Mucosa of rectum (tissue), 2 donors: ENCODE measurements at regions not wholly inside any gene's neighbourhood (a gene's known extent, or its start where the extent isn't known, plus 50 kb on each side); places are given as distances from the start of the nearest gene placed in this dataset.

ENCODE experiments used
- H3K27ac ChIP-seq, 2 donors: one replicate each; pipeline ENCODE4 v1.7.0; 2013; ENCODE audit warnings: inconsistent platforms in 2 of 2, low read depth in 2 of 2, low read length in 2 of 2
- H3K27me3 ChIP-seq, 2 donors: one replicate each; pipeline ENCODE4 v1.7.0; 2013; ENCODE audit warnings: low read length in 2 of 2; ENCODE audit not compliant: control insufficient read depth in 2 of 2, insufficient read depth in 2 of 2
- H3K36me3 ChIP-seq, 2 donors: one replicate each; pipeline ENCODE4 v1.7.0; 2013; ENCODE audit warnings: low read length in 2 of 2; ENCODE audit not compliant: control insufficient read depth in 2 of 2, insufficient read depth in 2 of 2
- H3K4me1 ChIP-seq, 2 donors: one replicate each; pipeline ENCODE4 v1.7.0; 2013; ENCODE audit warnings: low read length in 2 of 2, mild to moderate bottlenecking in 1 of 2; ENCODE audit not compliant: control insufficient read depth in 2 of 2, insufficient read depth in 2 of 2
- H3K4me3 ChIP-seq, 2 donors: one replicate each; pipeline ENCODE4 v1.7.0; 2013; ENCODE audit warnings: low read length in 2 of 2
- H3K9ac ChIP-seq, 2 donors: one replicate each; pipeline ENCODE4 v1.7.0; 2013; ENCODE audit warnings: low read length in 2 of 2, low read depth in 1 of 2, mild to moderate bottlenecking in 1 of 2
- H3K9me3 ChIP-seq, 2 donors: one replicate each; pipeline ENCODE4 v1.7.0; 2013; ENCODE audit warnings: low read length in 2 of 2; ENCODE audit not compliant: control insufficient read depth in 2 of 2
- donor health status: healthy.
- donor health status: Normal muscosa, but diverticular disease.

- Histone ChIP-seq H3K9ac (no peak overlapping the region), H3K36me3 (no peaks in the 10 kb centered on the region), H3K9me3 (peaks cover 8 to 10% of the 10 kb centered on the region in 2 donors), H3K27ac (no peak overlapping the region), H3K4me1 (no peaks in the 10 kb centered on the region), H3K27me3 (peaks cover 3 to 9% of the 10 kb centered on the region in 2 donors), H3K4me3 (no peak overlapping the region)
These were observed 637.6 kb downstream of the MID1IP1 start for GRCh38 chrX:39438603-39439602.

GRCh38 chrX:39439906-39440798 lies 638.9 kb downstream of the MID1IP1 start:
- H3K27me3 ChIP-seq = peaks cover 3 to 6% of the 10 kb centered on the region in 2 donors
- no peak overlapping the region for H3K4me3 ChIP-seq
- peak overlapping the region; percentile 10 to 20 for H3K27ac ChIP-seq

GRCh38 chrX:39440799-39441284 lies 639.6 kb downstream of the MID1IP1 start:
- Histone ChIP-seq H3K9ac (no peak overlapping the region), H3K4me1 (no peaks in the 10 kb centered on the region), H3K9me3 (peaks cover 8 to 10% of the 10 kb centered on the region in 2 donors), H3K27ac (peak overlapping the region; percentile 10 to 20), H3K36me3 (no peaks in the 10 kb centered on the region), H3K27me3 (peaks cover 5 to 6% of the 10 kb centered on the region in 2 donors), H3K4me3 (no peak overlapping the region)

More at GRCh38 chrX:39439906-39440798, 638.9 kb downstream of the MID1IP1 start:
- Histone ChIP-seq H3K9me3 (peaks cover 8 to 10% of the 10 kb centered on the region in 2 donors), H3K4me1 (no peaks in the 10 kb centered on the region), H3K36me3 (no peaks in the 10 kb centered on the region), H3K9ac (no peak overlapping the region)

- no peak overlapping the region for H3K27ac ChIP-seq
- peaks cover 4 to 6% of the 10 kb centered on the region in 2 donors for H3K27me3 ChIP-seq
- H3K4me3 ChIP-seq = no peak overlapping the region
- peaks cover 4% of the 10 kb centered on the region in 2 donors for H3K9me3 ChIP-seq
- H3K9ac ChIP-seq = no peak overlapping the region
- no peaks in the 10 kb centered on the region for H3K4me1 ChIP-seq
- no peaks in the 10 kb centered on the region for H3K36me3 ChIP-seq
These were observed 641.1 kb downstream of the MID1IP1 start for GRCh38 chrX:39442332-39442731.

- Histone ChIP-seq H3K4me1 (no peaks in the 10 kb centered on the region), H3K4me3 (no peak overlapping the region)
These were observed 642.0 kb downstream of the MID1IP1 start for GRCh38 chrX:39443240-39443639.

GRCh38 chrX:39445336-39445735 lies 644.1 kb downstream of the MID1IP1 start:
- H3K36me3 ChIP-seq = no peaks in the 10 kb centered on the region

More at GRCh38 chrX:39443240-39443639, 642.0 kb downstream of the MID1IP1 start:
- H3K27me3 ChIP-seq = peaks cover 2 to 6% of the 10 kb centered on the region in 2 donors
- H3K9ac ChIP-seq = no peak overlapping the region
- H3K27ac ChIP-seq = no peak overlapping the region
- H3K36me3 ChIP-seq = no peaks in the 10 kb centered on the region
- no peaks in the 10 kb centered on the region for H3K9me3 ChIP-seq

GRCh38 chrX:39449352-39449751 lies 648.1 kb downstream of the MID1IP1 start:
- no peaks in the 10 kb centered on the region for H3K4me1 ChIP-seq
- no peak overlapping the region for H3K9ac ChIP-seq
- no peaks in the 10 kb centered on the region for H3K9me3 ChIP-seq
- peaks cover 3 to 4% of the 10 kb centered on the region in 2 donors for H3K27me3 ChIP-seq
- no peaks in the 10 kb centered on the region for H3K36me3 ChIP-seq
- no peak overlapping the region for H3K27ac ChIP-seq
- no peak overlapping the region for H3K4me3 ChIP-seq

More at GRCh38 chrX:39445336-39445735, 644.1 kb downstream of the MID1IP1 start:
- no peak overlapping the region for H3K27ac ChIP-seq
- H3K4me3 ChIP-seq = no peak overlapping the region
- H3K4me1 ChIP-seq = no peaks in the 10 kb centered on the region
- H3K27me3 ChIP-seq = peaks cover 2 to 7% of the 10 kb centered on the region in 2 donors
- H3K9ac ChIP-seq = no peak overlapping the region
- no peaks in the 10 kb centered on the region for H3K9me3 ChIP-seq

GRCh38 chrX:39450234-39450977 lies 647.4 kb downstream of the BCOR start:
- Histone ChIP-seq H3K36me3 (no peaks in the 10 kb centered on the region), H3K9me3 (no peaks in the 10 kb centered on the region), H3K27ac (no peak overlapping the region), H3K4me3 (no peak overlapping the region), H3K9ac (no peak overlapping the region), H3K27me3 (peaks cover 2 to 3% of the 10 kb centered on the region in 2 donors), H3K4me1 (no peaks in the 10 kb centered on the region)

- Histone ChIP-seq H3K4me1 (no peaks in the 10 kb centered on the region), H3K4me3 (no peak overlapping the region), H3K9ac (no peak overlapping the region), H3K9me3 (no peaks in the 10 kb centered on the region), H3K27me3 (peaks cover 2 to 3% of the 10 kb centered on the region in 2 donors), H3K27ac (no peak overlapping the region), H3K36me3 (no peaks in the 10 kb centered on the region)
These were observed 646.7 kb downstream of the BCOR start for GRCh38 chrX:39451046-39451445.
